CD14-positive monocyte (primary cell): ENCODE measurements at regions not wholly inside any gene's neighbourhood (a gene's known extent, or its start where the extent isn't known, plus 50 kb on each side); places are given as distances from the start of the nearest gene placed in this dataset.

Source experiments
- DNase-seq, 3 donors: peaks; one replicate each; pipeline ENCODE4 v3.0.0-alpha.2; 2011 to 2022
- H2AFZ ChIP-seq: 2 replicates; pipeline ENCODE4 v1.6.0; 2012; ENCODE audit warnings: mild to moderate bottlenecking, low read depth, low read length, inconsistent platforms; ENCODE audit not compliant: insufficient read depth, poor library complexity, severe bottlenecking
- H3K27ac ChIP-seq, 2 donors: 1 replicate in 1 of 2; 2 replicates in 1 of 2; pipeline ENCODE4 v1.5.1; 2012 to 2013; ENCODE audit warnings: low read length in 2 of 2, control low read depth in 1 of 2, inconsistent platforms in 1 of 2, low read depth in 1 of 2, mild to moderate bottlenecking in 1 of 2
- H3K27me3 ChIP-seq, 2 donors: one replicate each; pipeline versions ENCODE4 v1.6.0 to v1.6.1; 2011 to 2013; ENCODE audit warnings: low read length in 2 of 2; ENCODE audit not compliant: control insufficient read depth in 2 of 2, insufficient read depth in 2 of 2
- H3K36me3 ChIP-seq, 2 donors: replicated peaks in 1 of 2; 1 replicate in 1 of 2; 2 replicates in 1 of 2; pipeline versions ENCODE4 v1.5.1 to v1.6.1; 2012 to 2013; ENCODE audit warnings: low read length in 2 of 2, control low read depth in 1 of 2, inconsistent platforms in 1 of 2, mild to moderate bottlenecking in 1 of 2; ENCODE audit not compliant: insufficient read depth in 2 of 2, control insufficient read depth in 1 of 2
- H3K4me1 ChIP-seq, 2 donors: 1 replicate in 1 of 2; 2 replicates in 1 of 2; pipeline versions ENCODE4 v1.5.1 to v1.6.1; 2012 to 2013; ENCODE audit warnings: low read length in 2 of 2, control low read depth in 1 of 2, inconsistent platforms in 1 of 2, mild to moderate bottlenecking in 1 of 2, moderate library complexity in 1 of 2; ENCODE audit not compliant: insufficient read depth in 2 of 2, control insufficient read depth in 1 of 2
- H3K4me2 ChIP-seq: replicated peaks from 2 replicates; pipeline ENCODE3; 2012; ENCODE audit warnings: low read length, moderate library complexity, mild to moderate bottlenecking; ENCODE audit not compliant: poor library complexity, severe bottlenecking; ENCODE audit errors: extremely low read depth
- H3K4me3 ChIP-seq, 3 experiments: fragments of 200-600 bp in 1 of 3; sonication (generic) in 1 of 3; replicated peaks in 1 of 3; 1 replicate in 2 of 3; 2 replicates in 1 of 3; pipeline ENCODE4 v1.5.1; 2011 to 2013; ENCODE audit warnings: low read length in 3 of 3, mild to moderate bottlenecking in 3 of 3, control low read depth in 2 of 3, low read depth in 2 of 3, inconsistent platforms in 1 of 3, moderate library complexity in 1 of 3
- H3K79me2 ChIP-seq: 2 replicates; pipeline ENCODE4 v1.6.0; 2012; ENCODE audit warnings: mild to moderate bottlenecking, control low read depth, inconsistent platforms, low read length, moderate library complexity; ENCODE audit not compliant: insufficient read depth
- H3K9ac ChIP-seq: 2 replicates; pipeline ENCODE4 v1.6.0; 2017; ENCODE audit warnings: low read length, mild to moderate bottlenecking; ENCODE audit not compliant: insufficient read depth, poor library complexity, severe bottlenecking
- H3K9me3 ChIP-seq, 2 donors: replicated peaks in 1 of 2; 1 replicate in 1 of 2; 2 replicates in 1 of 2; pipeline versions ENCODE4 v1.5.1 to v1.6.1; 2012 to 2013; ENCODE audit warnings: low read length in 2 of 2, control low read depth in 1 of 2; ENCODE audit not compliant: control insufficient read depth in 1 of 2, insufficient read depth in 1 of 2
- H4K20me1 ChIP-seq: 2 replicates; pipeline ENCODE4 v1.6.0; 2012; ENCODE audit warnings: mild to moderate bottlenecking, low read length, control low read depth, moderate library complexity; ENCODE audit not compliant: insufficient read depth
- H3K27ac Mint-ChIP-seq, 7 donors: one replicate each; pipeline ENCODE4 v1.8.0; 2020; ENCODE audit warnings: mild to moderate bottlenecking in 7 of 7, mixed read lengths in 7 of 7, moderate library complexity in 6 of 7, inconsistent platforms in 2 of 7
- H3K27me3 Mint-ChIP-seq, 3 donors: one replicate each; pipeline ENCODE4 v1.8.0; 2021 to 2022; ENCODE audit warnings: low read depth in 3 of 3, mild to moderate bottlenecking in 3 of 3, mixed read lengths in 3 of 3, moderate library complexity in 3 of 3, inconsistent platforms in 1 of 3
- H3K36me3 Mint-ChIP-seq, 2 donors: one replicate each; pipeline ENCODE4 v1.8.0; 2020; ENCODE audit warnings: mixed read lengths in 2 of 2, inconsistent platforms in 1 of 2, mild to moderate bottlenecking in 1 of 2
- H3K4me1 Mint-ChIP-seq: one replicate; pipeline ENCODE4 v1.8.0; 2020; ENCODE audit warnings: mild to moderate bottlenecking, mixed read lengths
- H3K4me3 Mint-ChIP-seq, 2 donors: one replicate each; pipeline ENCODE4 v1.8.0; 2020; ENCODE audit warnings: mild to moderate bottlenecking in 2 of 2, mixed read lengths in 2 of 2, moderate library complexity in 1 of 2
- H3K9me3 Mint-ChIP-seq, 7 donors: one replicate each; pipeline ENCODE4 v1.8.0; 2020 to 2022; ENCODE audit warnings: mixed read lengths in 7 of 7, mild to moderate bottlenecking in 6 of 7, moderate library complexity in 6 of 7, inconsistent platforms in 2 of 7
- CTCF ChIP-seq: fragments of 200-600 bp; IDR thresholded peaks from one replicate; pipeline ENCODE4 v1.8.0; 2022; ENCODE audit warnings: antibody characterized with exemption, mild to moderate bottlenecking
- WGBS: methylation state at CpG from one replicate; pipeline ENCODE4 v1.1.5; 2013; ENCODE audit warnings: missing lambda C conversion rate; ENCODE audit not compliant: insufficient coverage; 5-methylcytosine and 5-hydroxymethylcytosine counted together
- intact Hi-C, 2 donors: fragments of 100-400 bp; cut with micrococcal nuclease; formaldehyde crosslinking; loops; one replicate each; pipeline versions ENCODE4 v1.15.0 to v1.15.1; 2023

GRCh38 chr5:89263846-89264245, 380.9 kb upstream of the MEF2C start:
- Mint-ChIP-seq H3K27me3 (no peaks in the 10 kb centered on the region), H3K4me3 (no peak overlapping the region), H3K27ac (no peak overlapping the region), H3K9me3 (no peaks in the 10 kb centered on the region), H3K4me1 (peaks cover 32% of the 10 kb centered on the region), H3K36me3 (no peaks in the 10 kb centered on the region)
- Histone ChIP-seq H3K79me2 (no peaks in the 10 kb centered on the region), H3K27me3 (no peaks in the 10 kb centered on the region), H2AFZ (no peak overlapping the region), H3K4me2 (no peak overlapping the region), H3K9ac (no peak overlapping the region), H3K27ac (no peak overlapping the region), H3K4me1 (peaks cover 21 to 24% of the 10 kb centered on the region in 2 donors), H3K9me3 (no peaks in the 10 kb centered on the region), H4K20me1 (no peaks in the 10 kb centered on the region), H3K4me3 (no peak overlapping the region), H3K36me3 (no peaks in the 10 kb centered on the region)
- DNase-seq: no peak
- no peak for TF ChIP-seq CTCF
- WGBS: no CpG with 5 or more reads among the region's 1 CpG
- intact Hi-C loops: no loop called here

GRCh38 chr5:89262030-89262429, 379.0 kb upstream of the MEF2C start:
- no peak overlapping the region for H3K27ac ChIP-seq
- WGBS: 98% methylated on average over 3 of the region's 4 CpGs
- no peak overlapping the region for H3K4me2 ChIP-seq
- H2AFZ ChIP-seq: no peak overlapping the region
- Mint-ChIP-seq H3K27me3 (no peaks in the 10 kb centered on the region), H3K4me3 (no peak overlapping the region), H3K36me3 (no peaks in the 10 kb centered on the region), H3K9me3 (peaks cover 0 to 2% (median 0%) of the 10 kb centered on the region in 7 donors), H3K4me1 (peaks cover 15% of the 10 kb centered on the region), H3K27ac (no peak overlapping the region)
- H3K4me3 ChIP-seq: no peak overlapping the region
- H4K20me1 ChIP-seq: no peaks in the 10 kb centered on the region
- H3K9me3 ChIP-seq: no peaks in the 10 kb centered on the region
- no peaks in the 10 kb centered on the region for H3K36me3 ChIP-seq
- intact Hi-C loops: no loop called here
- no peak overlapping the region for H3K9ac ChIP-seq
- no peak for TF ChIP-seq CTCF
- H3K4me1 ChIP-seq: peaks cover 3 to 5% of the 10 kb centered on the region in 2 donors
- no peak for DNase-seq
- no peaks in the 10 kb centered on the region for H3K79me2 ChIP-seq
- H3K27me3 ChIP-seq: no peaks in the 10 kb centered on the region
